ENCODE measurements at regions not wholly inside any gene's neighbourhood (a gene's known extent, or its start where the extent isn't known, plus 50 kb on each side); places are given as distances from the start of the nearest gene placed in this dataset.

DNA sequence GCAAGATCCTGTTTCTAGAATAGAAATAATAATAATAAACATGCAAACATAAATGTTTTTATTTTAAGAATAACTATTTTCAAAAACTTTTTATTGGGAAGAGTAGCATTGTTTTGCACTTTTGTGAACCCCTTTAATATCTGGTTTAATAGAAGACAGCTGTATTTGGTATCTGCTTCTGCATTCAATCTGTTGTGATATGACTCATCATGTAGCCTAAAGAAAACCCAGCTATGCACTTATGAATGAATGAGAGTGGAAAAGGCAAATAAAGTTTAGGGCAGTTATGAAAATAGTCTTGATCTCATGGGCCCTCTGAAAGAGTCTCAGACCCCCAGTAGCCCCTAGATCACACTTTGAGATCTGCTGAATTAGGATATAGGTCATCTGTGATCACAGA lies 100.4 kb upstream of the PPP2R3A start:
- intact Hi-C loops (cut with DNase I) = no loop called here
- DNase-seq = no peak
- ATAC-seq (ENCODE audit: poor library complexity) = no peak

DNA sequence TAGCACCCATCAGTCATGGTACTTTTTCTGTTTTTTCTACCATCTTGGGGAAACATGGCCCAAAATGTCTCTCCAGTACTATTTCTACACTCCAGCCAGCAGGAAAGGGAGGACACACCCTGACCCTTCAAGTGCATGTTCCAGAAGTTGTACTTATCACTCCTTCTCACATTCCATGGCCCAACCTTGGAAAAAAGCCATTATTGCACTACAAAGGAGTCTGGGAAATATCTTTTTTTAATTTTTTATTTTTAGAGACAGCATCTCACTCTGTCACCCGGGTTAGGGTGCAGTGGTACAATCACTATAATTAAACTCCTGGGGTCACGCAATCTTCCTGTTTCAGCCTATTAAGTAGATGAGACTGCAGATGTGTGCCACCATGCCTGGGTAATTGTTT lies 100.0 kb upstream of the PPP2R3A start:
- DNase-seq = no peak
- intact Hi-C loops (cut with DNase I) = no loop called here
- ATAC-seq (ENCODE audit: poor library complexity) = peak; percentile 55

DNA sequence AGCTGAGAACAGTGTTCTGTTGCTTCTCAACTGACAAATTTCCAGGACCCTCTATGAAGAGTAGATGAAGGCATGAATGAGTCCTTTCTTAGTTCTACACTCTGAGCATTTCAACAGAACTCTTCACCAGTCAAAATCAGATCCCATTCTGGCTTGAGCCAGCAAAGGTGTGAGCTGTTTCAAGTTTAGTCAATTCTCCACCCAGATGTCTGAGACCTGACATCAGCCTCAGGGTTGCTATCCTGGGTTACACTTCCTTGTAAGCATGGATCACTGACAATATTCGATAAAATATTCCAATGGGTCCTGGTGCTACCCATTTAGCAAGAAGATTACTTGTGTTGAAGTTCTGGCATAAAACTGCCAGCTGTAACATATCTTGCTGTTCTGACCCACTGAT lies 97.6 kb upstream of the PPP2R3A start:
- intact Hi-C loops (cut with DNase I) = no loop called here
- no peak for DNase-seq
- ATAC-seq (ENCODE audit: poor library complexity) = no peak

DNA sequence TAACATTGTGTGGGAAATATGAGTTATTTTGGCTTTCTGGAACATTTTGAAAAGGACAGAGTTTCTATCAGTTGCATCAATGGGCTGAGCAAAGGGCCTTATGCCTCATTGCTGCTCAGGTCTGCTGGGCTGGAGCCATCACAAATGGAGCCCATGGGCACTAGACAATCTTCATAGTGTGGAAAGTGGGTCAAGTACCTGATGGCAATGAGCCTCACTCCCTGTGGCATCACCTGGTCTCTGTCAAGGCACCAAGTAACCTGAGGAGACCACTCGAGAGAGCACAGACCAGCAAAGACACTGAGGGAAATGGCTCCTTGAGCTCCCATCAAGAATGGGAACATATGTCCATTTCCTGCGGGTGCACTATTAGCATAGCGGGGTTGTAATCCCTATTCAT lies 96.7 kb upstream of the PPP2R3A start:
- intact Hi-C loops (cut with DNase I) = no loop called here
- ATAC-seq (ENCODE audit: poor library complexity) = no peak
- no peak for DNase-seq

DNA sequence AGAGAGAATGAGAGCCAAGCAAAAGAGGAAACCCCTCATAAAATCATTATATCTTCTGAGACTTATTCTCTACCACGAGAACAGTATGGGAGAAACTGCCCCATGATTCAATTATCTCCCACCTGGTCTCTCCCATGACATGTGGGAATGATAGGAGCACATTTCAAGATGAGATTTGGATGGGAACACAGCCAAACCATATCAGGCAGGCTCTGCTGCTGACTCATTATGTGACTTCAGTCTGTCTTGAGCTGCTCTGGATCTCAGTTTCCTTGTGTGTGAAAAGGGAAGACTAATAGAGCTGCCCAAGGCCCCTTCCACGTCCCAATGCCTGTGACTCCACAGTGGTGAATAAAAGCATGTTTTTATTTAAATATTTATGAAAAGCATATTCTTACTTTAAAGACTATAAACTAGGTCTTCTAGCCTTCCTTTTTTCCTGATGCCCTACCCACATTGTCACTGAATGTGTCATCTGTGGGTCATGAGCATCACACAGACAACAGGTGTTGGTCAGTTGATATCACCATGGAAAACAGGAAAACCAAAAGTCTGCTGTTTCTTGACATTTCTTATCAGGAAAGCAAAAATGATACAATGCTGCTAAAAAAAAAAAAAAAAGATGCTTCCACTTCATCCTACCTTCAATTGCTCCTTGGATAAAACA lies 96.0 kb upstream of the PPP2R3A start:
- DNase-seq (no peak), ATAC-seq (ENCODE audit: poor library complexity) (no peak)
- intact Hi-C loops (cut with DNase I) = no loop called here

DNA sequence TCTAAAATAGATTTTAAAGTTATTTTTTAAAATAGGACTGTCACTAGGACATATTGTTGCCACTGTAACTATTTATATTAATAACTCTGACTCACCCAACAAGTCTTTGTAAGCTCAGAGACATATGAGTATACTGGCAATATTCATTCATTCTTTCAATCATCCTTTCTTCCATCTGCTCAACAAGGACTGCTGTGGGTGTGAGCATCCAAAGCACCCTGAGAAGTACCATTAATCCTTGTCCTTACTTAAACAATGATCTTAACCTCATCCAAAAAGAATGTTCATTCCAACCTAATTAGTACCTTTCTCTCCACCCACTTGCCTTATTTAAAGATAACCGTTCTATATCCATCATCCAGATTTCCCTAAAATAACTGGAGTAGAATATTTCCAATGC lies 94.2 kb upstream of the PPP2R3A start:
- DNase-seq (no peak), ATAC-seq (ENCODE audit: poor library complexity) (no peak)
- intact Hi-C loops (cut with DNase I) = no loop called here

DNA sequence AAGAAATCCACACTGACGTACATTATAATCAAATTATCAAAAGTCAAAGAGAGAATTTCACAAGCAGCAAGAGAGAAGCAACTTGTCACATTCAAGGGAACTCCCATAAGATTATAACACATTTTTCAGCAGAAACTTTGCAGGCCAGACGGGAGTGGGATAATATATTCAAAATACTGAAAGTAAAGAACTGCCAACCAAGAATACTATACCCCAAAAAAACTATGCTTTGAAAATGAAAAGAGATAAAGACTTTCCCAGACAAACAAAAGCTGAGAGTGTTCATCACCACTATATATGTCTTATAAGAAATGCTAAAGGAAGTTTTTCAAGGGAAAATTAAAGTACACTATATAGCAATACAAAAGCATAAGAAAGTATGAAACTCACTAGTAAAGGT lies 91.5 kb upstream of the PPP2R3A start:
- intact Hi-C loops (cut with DNase I) = no loop called here
- no peak for DNase-seq
- ATAC-seq (ENCODE audit: poor library complexity) = no peak

DNA sequence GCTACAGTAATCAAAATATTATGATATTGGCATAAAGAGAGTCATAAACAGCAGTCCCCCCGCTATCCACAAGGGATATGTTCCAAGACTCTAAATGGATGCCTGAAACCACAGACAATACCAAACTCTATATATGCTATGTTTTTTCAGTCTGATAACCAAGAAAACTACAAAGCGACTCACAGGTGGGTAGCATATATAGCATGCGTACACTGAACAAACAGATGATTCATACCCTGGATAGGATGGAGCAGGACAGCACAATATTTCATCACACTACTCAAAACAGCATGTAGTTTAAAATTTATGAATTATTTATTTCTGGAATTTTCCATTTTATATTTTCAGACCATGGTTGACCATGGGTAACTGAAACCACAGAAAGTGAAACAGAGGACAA lies 87.0 kb upstream of the PPP2R3A start:
- ATAC-seq (ENCODE audit: poor library complexity) = no peak
- no peak for DNase-seq
- intact Hi-C loops (cut with DNase I) = no loop called here

DNA sequence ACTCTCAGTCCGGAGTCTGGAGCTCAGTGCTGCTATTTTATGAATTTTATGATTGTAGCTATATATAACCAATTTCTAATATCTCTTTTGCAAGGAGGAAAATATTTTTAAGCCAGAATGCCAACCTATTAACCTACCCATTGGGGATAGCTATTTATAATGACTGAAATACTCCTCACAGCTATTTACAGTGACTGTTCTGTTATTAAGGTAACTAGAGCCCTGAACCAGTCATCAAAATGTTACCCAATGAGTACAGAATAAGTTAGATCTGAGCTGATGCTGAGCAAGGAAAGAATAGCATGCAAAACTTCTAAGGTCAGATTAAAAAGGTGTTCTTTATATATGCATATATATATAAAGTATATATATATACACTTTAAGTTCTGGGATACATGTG lies 79.6 kb upstream of the PPP2R3A start:
- ATAC-seq (ENCODE audit: poor library complexity) = no peak
- no peak for DNase-seq
- intact Hi-C loops (cut with DNase I) = no loop called here

DNA sequence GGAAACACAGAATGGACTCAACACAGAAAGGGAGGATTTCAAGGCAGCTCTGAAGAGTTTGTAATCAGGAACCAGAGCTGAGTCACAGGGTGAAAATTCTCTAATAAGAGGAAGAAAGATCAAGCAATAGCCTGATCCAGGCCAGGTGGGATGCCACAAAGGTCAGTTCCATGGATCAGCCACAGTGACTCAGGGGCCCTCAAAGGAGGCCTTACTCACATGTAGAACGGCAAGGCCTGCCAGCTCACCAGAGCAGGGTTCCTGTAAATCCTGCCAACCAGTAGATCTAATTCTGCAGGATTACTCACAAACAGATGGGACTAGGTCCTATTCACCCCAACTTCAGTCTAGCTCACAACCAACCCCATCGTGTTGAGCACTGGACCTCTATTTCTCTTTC lies 78.3 kb upstream of the PPP2R3A start:
- intact Hi-C loops (cut with DNase I) = no loop called here
- no peak for ATAC-seq (ENCODE audit: poor library complexity)
- DNase-seq = no peak

DNA sequence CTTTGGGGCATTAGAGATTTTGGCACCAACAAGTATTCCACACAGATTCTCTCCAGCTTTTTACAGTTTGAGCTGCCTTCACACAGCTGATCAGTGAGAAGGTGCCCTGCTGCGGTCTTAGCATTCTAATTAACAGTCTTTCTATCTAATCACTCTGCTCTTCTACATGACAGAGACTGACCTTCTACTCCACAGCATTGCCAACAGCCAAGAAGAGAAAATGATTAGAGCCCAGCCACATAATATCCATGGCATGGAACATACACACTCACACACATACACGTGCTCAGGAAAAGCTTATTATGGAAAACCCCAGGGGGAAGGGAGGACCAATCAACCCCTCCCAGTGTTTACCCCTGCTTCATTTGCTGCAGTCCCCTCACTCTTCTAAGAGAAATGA lies 76.1 kb upstream of the PPP2R3A start:
- intact Hi-C loops (cut with DNase I) = no loop called here
- DNase-seq (no peak), ATAC-seq (ENCODE audit: poor library complexity) (no peak)

DNA sequence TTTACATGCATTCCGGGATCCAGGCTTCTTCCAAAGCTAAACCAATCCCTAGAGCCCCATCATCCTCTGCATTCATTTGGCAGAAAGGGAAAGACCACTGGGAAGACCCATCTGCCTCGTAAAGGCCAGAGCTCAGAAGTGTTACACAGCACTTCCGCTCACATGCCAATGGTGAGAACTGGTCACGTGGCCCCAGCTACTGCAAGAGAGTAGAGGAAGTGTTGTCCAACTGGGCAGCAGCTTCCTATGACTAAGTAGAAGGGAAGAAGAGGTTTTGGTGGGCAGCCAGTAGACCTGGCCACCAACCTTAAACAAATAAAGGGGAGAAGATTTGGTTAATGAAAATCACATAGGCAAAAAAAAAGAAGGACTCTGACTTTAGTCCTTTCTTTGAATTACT lies 74.4 kb upstream of the PPP2R3A start:
- intact Hi-C loops (cut with DNase I) = loop anchor here (5.0 kb wide), 1 partner anchor 1099 kb away; no protein-coding TSS in a partner anchor
- no peak for ATAC-seq (ENCODE audit: poor library complexity)
- DNase-seq = no peak

DNA sequence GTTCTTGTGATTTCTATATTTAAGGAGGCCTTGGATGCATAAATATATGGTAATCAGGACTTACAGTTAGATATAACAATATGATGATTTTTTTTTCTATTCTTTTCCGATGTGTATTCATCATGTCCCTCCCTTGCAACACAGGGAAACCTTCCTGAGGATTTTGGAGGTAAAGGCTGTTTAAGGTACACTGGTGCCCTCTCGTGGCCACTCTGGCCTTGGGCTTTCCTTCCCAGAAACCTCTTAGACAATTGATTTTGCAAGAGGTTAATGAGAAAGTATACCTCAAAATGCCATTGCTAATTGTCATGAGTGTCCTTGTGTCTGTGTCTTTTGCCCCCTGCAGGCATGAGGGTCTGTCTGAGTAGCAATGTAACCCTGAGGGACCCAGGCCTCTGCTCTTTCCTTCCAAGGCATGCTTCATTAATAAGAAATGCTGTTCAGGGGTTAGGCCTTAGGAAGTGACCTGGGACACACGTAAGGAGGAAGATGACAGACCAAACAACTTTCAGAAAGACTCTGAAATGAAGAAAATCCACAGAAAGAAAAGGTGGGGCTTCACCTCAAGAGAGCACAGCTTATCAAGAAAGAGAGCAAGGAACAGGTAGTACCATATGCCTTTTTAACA lies 70.3 kb upstream of the PPP2R3A start:
- intact Hi-C loops (cut with DNase I) = no loop called here
- peak; percentile 74 for ATAC-seq (ENCODE audit: poor library complexity)
- peak; percentile 77 for DNase-seq

DNA sequence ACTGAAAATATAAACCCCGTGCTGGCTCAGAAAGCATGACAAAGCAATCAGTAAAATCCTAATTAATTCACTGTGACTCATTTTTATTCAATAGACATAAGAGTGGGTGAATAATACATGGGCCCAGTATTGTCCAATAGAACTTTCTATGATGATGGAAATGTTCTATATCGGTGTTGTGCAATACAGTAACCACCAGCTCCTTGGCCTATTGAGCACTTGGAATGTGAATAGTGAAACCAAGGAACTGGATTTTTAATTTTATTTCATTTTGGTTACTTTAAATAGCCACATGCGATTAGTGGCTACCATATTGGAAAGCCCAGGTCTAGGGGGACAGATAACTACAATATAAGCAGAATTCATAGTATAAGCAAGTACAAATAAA lies 69.8 kb upstream of the PPP2R3A start:
- intact Hi-C loops (cut with DNase I) = no loop called here
- no peak for ATAC-seq (ENCODE audit: poor library complexity)

DNA sequence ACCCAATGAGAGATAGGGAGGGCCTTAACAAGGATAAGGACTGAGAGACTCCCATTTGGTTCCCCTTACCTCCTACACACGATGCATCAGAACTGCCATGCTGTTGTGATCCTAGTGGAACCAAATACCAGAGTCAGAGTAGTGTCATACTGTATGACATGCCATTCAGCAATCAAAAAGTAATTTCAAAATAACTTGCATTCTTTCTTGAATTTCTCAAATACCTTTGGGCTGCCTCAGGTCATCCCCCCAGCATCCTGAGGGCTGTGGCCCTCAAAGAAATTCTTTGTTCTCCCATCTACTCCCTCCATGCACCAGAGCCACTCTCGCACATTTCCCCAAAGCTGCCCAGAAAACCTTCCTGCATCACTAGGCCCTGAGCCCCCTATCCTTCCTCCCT lies 68.9 kb upstream of the PPP2R3A start:
- intact Hi-C loops (cut with DNase I) = no loop called here
- ATAC-seq (ENCODE audit: poor library complexity) = no peak

More for the DNA sequence above, 69.8 kb upstream of the PPP2R3A start:
- no peak for DNase-seq

DNA sequence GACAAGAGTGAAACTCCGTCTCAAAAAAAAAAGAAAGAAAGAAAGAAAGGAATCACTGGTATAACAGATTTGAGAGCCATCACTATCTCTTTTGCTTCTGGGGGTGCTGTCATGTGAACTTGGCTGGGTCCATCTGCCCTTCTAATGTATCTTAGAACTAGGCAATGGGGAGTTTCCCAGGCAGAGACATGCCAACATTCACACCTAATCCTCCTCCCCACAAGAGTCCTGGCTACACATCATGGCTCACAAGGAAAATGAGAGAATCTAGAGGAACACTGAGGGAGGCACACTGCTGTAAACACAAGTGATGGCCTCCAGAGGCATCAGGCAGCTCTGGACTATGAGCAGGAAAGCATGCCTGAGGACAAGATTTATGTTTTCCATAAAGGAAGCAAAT lies 67.8 kb upstream of the PPP2R3A start:
- ATAC-seq (ENCODE audit: poor library complexity) = no peak
- intact Hi-C loops (cut with DNase I) = no loop called here
- no peak for DNase-seq

More for the DNA sequence above, 68.9 kb upstream of the PPP2R3A start:
- DNase-seq = no peak

DNA sequence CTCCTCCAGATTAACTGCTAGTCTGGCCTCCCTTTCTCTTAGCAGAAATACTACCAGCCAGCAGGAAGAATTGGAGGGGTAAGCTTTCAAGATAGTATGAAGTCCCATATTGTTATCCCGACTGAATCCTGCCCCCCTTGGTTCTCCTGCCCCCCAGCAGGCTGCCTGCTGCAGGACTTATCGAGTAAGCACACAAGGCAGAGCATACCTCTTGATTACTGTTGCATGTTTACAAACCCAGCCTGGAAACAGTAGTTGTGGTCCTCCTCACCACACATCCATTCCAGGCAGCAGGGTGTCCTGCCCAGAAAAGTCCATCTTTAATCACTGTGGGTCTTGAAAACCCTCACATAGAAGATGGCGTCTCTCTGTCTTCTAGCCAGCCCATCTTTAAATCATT lies 66.8 kb upstream of the PPP2R3A start:
- no peak for DNase-seq
- intact Hi-C loops (cut with DNase I) = no loop called here
- no peak for ATAC-seq (ENCODE audit: poor library complexity)

DNA sequence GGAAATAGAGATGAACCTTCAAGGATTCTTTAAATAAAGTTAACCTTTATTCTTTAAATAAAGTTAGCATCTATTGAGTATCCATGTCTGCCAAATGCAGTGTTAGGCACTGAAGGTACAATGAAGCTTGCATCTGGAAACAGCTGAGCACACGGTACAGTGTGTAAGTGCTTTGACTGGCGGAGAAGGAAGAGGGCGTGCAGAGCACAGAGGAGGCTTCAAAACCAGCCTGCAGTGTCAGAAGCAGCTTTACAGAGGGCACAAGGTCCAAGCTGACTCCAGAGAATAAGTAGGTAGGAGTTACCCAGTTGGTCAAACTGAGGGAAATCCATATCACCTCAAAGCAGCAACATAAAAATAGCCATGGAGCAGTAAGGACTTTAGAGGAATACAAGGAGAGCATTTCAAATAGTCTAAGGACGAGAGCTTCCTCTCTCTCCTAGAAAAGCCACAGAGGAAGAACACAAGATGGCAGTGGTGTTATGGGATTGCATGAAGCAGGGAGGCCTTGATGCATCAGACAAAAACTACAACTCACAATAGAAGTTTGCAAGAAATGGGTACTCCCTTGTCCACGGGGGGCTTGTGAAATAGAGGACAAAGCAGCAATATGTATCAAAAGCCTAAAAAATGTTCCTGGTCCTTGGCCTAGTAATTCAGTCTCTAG lies 60.3 kb upstream of the PPP2R3A start:
- DNase-seq (no peak), ATAC-seq (ENCODE audit: poor library complexity) (peak; percentile 82)
- intact Hi-C loops (cut with DNase I) = no loop called here

DNA sequence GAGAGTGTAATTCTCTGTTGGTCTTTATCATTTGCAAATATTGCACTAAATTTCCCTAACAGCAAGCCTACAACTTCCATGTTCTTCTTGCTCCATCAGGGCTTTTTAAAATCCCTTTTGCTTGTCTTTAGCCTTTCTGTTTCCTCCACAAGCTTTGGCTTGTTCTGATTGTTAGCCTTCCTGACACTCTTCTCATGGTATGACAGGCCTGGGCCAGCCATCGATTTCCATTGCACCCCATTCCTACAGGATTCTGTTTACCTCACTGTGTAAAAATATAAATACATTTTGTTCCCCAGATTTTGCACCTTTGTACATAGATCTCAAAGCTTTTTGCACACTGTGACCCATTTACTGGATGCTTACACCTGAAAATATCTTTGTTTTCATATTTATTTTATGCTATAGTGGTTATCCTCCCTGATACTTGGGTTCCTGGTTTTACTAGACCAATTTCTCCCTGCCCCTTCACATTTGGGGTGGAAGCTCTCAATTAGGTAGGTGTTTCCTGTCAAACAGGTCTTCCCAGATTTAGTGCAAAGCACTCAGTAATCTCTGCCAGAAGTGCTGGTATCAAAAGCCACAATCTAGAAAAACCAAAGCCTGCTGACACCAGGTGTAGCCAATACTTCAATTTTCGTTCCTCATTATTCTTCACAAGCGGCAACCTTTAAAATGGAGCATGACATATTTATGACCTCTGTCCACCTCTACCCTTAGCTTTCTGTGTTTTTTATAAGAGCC lies 57.9 kb upstream of the PPP2R3A start:
- no peak for ATAC-seq (ENCODE audit: poor library complexity)
- intact Hi-C loops (cut with DNase I) = no loop called here
- no peak for DNase-seq

DNA sequence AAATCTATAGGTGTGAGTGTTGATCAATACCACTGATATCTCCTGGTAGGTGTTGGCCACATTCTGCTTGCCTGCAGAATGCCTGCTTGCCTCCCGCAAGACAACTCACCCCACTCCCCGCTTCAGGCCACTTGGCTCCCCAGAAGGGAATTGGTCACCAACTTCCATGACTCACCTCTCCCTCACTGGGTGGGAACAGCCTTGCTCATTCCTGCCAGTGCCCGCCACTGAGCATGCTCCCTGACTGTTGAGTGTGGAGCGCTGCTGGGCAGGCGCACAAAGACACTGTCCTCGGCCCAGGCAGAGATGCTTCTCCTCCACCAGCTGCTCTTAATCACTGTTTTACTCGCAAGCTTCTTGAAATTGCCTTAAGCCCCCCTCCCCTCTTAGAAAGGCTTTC lies 57.3 kb upstream of the PPP2R3A start:
- ATAC-seq (ENCODE audit: poor library complexity) = no peak
- intact Hi-C loops (cut with DNase I) = no loop called here
- DNase-seq = no peak
